Mammary epithelial cell (primary cell): ENCODE measurements at regions not wholly inside any gene's neighbourhood (a gene's known extent, or its start where the extent isn't known, plus 50 kb on each side); places are given as distances from the start of the nearest gene placed in this dataset.

Experiments
- EZH2 ChIP-seq: IDR thresholded peaks from 2 replicates; pipeline ENCODE4 v1.6.1; 2012; ENCODE audit warnings: low read length, inconsistent platforms, borderline replicate concordance
- TF ChIP-seq, protein P1 (sequence below), 2 donors: IDR thresholded peaks in 1 of 2; conservative IDR thresholded peaks in 1 of 2; 2 replicates each; pipeline ENCODE4 v1.5.1; 2011 to 2012; ENCODE audit warnings: inconsistent platforms in 2 of 2, low read length in 2 of 2, mild to moderate bottlenecking in 2 of 2, control low read depth in 1 of 2, low read depth in 1 of 2; ENCODE audit not compliant: insufficient read depth in 1 of 2; ENCODE audit errors: extremely low read depth in 1 of 2

DNA sequence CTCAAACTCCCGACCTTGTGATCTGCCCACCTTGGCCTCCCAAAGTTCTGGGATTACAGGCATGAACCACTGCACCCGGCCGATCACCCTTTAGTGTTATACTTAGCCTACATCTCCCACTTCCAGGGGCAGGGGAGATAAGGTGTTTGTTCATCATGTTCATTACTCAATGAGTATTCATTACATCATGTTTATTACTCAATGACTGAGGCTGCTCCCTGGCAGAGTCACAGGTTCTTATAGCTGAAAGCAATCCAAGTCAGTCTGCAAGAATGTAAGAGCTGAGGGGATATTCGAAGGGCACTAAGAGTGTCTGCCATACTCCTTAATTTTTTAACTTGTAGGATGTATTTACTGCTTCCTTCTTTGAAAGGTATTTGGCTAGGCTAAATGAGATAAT lies 214.2 kb downstream of the SPATA31D1 start:
- TF ChIP-seq, protein P1, sequence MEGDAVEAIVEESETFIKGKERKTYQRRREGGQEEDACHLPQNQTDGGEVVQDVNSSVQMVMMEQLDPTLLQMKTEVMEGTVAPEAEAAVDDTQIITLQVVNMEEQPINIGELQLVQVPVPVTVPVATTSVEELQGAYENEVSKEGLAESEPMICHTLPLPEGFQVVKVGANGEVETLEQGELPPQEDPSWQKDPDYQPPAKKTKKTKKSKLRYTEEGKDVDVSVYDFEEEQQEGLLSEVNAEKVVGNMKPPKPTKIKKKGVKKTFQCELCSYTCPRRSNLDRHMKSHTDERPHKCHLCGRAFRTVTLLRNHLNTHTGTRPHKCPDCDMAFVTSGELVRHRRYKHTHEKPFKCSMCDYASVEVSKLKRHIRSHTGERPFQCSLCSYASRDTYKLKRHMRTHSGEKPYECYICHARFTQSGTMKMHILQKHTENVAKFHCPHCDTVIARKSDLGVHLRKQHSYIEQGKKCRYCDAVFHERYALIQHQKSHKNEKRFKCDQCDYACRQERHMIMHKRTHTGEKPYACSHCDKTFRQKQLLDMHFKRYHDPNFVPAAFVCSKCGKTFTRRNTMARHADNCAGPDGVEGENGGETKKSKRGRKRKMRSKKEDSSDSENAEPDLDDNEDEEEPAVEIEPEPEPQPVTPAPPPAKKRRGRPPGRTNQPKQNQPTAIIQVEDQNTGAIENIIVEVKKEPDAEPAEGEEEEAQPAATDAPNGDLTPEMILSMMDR (conservative IDR thresholded peaks at IDR 0.05 in 1 of 2, IDR thresholded peaks at IDR 0.05 in 1 of 2; ENCODE audit: extremely low read depth in 1 of 2, insufficient read depth in 1 of 2, low read depth in 1 of 2, low read length in 2 of 2), result no peak
- no peak for TF ChIP-seq EZH2
